Uterus (tissue), 2 donors: ENCODE measurements at regions not wholly inside any gene's neighbourhood (a gene's known extent, or its start where the extent isn't known, plus 50 kb on each side); places are given as distances from the start of the nearest gene placed in this dataset.

Experiments
- POLR2A ChIP-seq, 2 donors: fragments of 450-650 bp; IDR thresholded peaks; one replicate each; pipeline ENCODE4 v1.6.1; 2016; ENCODE audit warnings: antibody characterized with exemption in 2 of 2, mild to moderate bottlenecking in 1 of 2, moderate library complexity in 1 of 2
- TF ChIP-seq, protein P1 (sequence below), 4 experiments: fragments of 200-600 bp in 2 of 4; fragments of 450-650 bp in 2 of 4; sonication (generic) in 2 of 4; IDR thresholded peaks; one replicate each; pipeline ENCODE4 v1.5.1; 2016 to 2019; ENCODE audit warnings: antibody characterized with exemption in 4 of 4, mild to moderate bottlenecking in 2 of 4, moderate library complexity in 1 of 4

- TF ChIP-seq POLR2A (IDR thresholded peaks at IDR 0.05) = no peak
- TF ChIP-seq, protein P1, sequence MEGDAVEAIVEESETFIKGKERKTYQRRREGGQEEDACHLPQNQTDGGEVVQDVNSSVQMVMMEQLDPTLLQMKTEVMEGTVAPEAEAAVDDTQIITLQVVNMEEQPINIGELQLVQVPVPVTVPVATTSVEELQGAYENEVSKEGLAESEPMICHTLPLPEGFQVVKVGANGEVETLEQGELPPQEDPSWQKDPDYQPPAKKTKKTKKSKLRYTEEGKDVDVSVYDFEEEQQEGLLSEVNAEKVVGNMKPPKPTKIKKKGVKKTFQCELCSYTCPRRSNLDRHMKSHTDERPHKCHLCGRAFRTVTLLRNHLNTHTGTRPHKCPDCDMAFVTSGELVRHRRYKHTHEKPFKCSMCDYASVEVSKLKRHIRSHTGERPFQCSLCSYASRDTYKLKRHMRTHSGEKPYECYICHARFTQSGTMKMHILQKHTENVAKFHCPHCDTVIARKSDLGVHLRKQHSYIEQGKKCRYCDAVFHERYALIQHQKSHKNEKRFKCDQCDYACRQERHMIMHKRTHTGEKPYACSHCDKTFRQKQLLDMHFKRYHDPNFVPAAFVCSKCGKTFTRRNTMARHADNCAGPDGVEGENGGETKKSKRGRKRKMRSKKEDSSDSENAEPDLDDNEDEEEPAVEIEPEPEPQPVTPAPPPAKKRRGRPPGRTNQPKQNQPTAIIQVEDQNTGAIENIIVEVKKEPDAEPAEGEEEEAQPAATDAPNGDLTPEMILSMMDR (IDR thresholded peaks at IDR 0.05) = no peak
These were observed 128.0 kb downstream of the ARL4A start for GRCh38 chr7:12815426-12815825.
